Stimulated activated CD4-positive, alpha-beta T cell treated with anti-CD3 and anti-CD28 coated beads, Interleukin-1b, Interleukin-23, amount 100 ng/mL, for 24 hours (primary cell): ENCODE measurements at regions not wholly inside any gene's neighbourhood (a gene's known extent, or its start where the extent isn't known, plus 50 kb on each side); places are given as distances from the start of the nearest gene placed in this dataset.

Experiments used
- DNase-seq, 4 experiments: peaks; one replicate each; pipeline ENCODE4 v3.0.0-alpha.2; 2020; ENCODE audit warnings: low read depth in 4 of 4, low spot score in 1 of 4

- no peak for DNase-seq
These were observed 63.5 kb downstream of the ENC1 start for GRCh38 chr5:74576941-74577456.

- DNase-seq: no peak
These were observed 64.6 kb downstream of the ENC1 start for GRCh38 chr5:74575741-74576538.

- no peak for DNase-seq
These were observed 70.3 kb downstream of the ENC1 start for GRCh38 chr5:74570250-74570649.

- DNase-seq: no peak
These were observed 73.0 kb downstream of the ENC1 start for GRCh38 chr5:74567411-74567995.

- no peak for DNase-seq
These were observed 78.4 kb downstream of the ENC1 start for GRCh38 chr5:74562122-74562521.

GRCh38 chr5:74560245-74560644 lies 80.3 kb downstream of the ENC1 start:
- no peak for DNase-seq

GRCh38 chr5:74556631-74557595 lies 83.6 kb downstream of the ENC1 start:
- no peak for DNase-seq

- DNase-seq: no peak
These were observed 84.5 kb downstream of the ENC1 start for GRCh38 chr5:74556006-74556405.

GRCh38 chr5:74552101-74552500 lies 88.4 kb downstream of the ENC1 start:
- DNase-seq: no peak

GRCh38 chr5:74550927-74551326 lies 89.6 kb downstream of the ENC1 start:
- no peak for DNase-seq

GRCh38 chr5:74549384-74549783 lies 91.1 kb downstream of the ENC1 start:
- DNase-seq: no peak

- no peak for DNase-seq
These were observed 93.7 kb downstream of the ENC1 start for GRCh38 chr5:74546796-74547195.

- DNase-seq: no peak
These were observed 95.7 kb downstream of the ENC1 start for GRCh38 chr5:74544811-74545210.

GRCh38 chr5:74543162-74543995 lies 97.1 kb downstream of the ENC1 start:
- DNase-seq: no peak

GRCh38 chr5:74542482-74542881 lies 98.0 kb downstream of the ENC1 start:
- DNase-seq: no peak

- DNase-seq: no peak
These were observed 99.1 kb downstream of the ENC1 start for GRCh38 chr5:74541381-74541781.

- no peak for DNase-seq
These were observed 99.9 kb downstream of the ENC1 start for GRCh38 chr5:74540622-74541021.

GRCh38 chr5:74539986-74540385 lies 100.5 kb downstream of the ENC1 start:
- DNase-seq: no peak

GRCh38 chr5:74538206-74538661 lies 102.3 kb downstream of the ENC1 start:
- no peak for DNase-seq

- no peak for DNase-seq
These were observed 103.9 kb downstream of the ENC1 start for GRCh38 chr5:74536658-74537057.

GRCh38 chr5:74535926-74536325 lies 104.6 kb downstream of the ENC1 start:
- DNase-seq: no peak
